Skeletal muscle satellite cell (primary cell): ENCODE measurements at regions not wholly inside any gene's neighbourhood (a gene's known extent, or its start where the extent isn't known, plus 50 kb on each side); places are given as distances from the start of the nearest gene placed in this dataset.

Source experiments
- H3K27me3 ChIP-seq: 2 replicates; pipeline ENCODE4 v1.7.0; 2013; ENCODE audit warnings: low read length; ENCODE audit not compliant: control insufficient read depth, insufficient read depth
- H3K36me3 ChIP-seq: 2 replicates; pipeline ENCODE4 v1.7.0; 2013; ENCODE audit warnings: mild to moderate bottlenecking, control low read depth, low read length; ENCODE audit not compliant: insufficient read depth
- H3K4me1 ChIP-seq: 2 replicates; pipeline ENCODE4 v1.7.0; 2013; ENCODE audit warnings: low read length; ENCODE audit not compliant: control insufficient read depth, insufficient read depth
- H3K4me2 ChIP-seq: 2 replicates; pipeline ENCODE4 v1.7.0; 2013; ENCODE audit warnings: mild to moderate bottlenecking, low read length
- H3K4me3 ChIP-seq: 2 replicates; pipeline ENCODE4 v1.7.0; 2013; ENCODE audit warnings: low read length
- H3K9ac ChIP-seq: 2 replicates; pipeline ENCODE4 v1.7.0; 2013; ENCODE audit warnings: mild to moderate bottlenecking, low read depth, low read length, moderate library complexity
- H3K9me3 ChIP-seq: replicated peaks from 2 replicates; pipeline ENCODE4 v1.7.0; 2013; ENCODE audit warnings: mild to moderate bottlenecking, control low read depth, low read length

DNA sequence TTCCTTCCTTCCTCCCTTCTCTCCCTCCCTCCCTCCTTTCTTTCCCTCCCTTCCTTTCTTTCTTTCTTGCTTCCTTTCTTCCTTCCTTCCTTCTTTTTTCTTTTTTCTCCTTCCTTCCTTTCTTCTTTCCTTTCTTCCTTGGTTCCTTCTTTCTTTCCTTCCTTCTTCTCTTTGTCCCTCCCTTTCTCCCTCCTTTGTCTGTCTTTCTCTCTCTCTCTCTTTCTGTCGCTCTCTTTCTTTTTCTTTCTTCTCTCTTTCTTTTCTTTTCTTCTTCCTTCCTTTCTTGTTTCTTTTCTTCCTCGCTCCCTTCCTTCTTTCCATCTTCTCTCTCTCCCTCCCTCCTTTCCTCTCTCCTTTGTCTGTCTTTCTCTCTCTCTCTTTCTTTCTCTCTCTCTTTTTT is 601.9 kb upstream of the JAG1 start:
- H3K4me1 ChIP-seq: no peaks in the 10 kb centered on the region
- no peak overlapping the region for H3K9ac ChIP-seq
- no peak overlapping the region for H3K4me3 ChIP-seq
- H3K9me3 ChIP-seq: no peaks in the 10 kb centered on the region
- H3K36me3 ChIP-seq: no peaks in the 10 kb centered on the region
- H3K27me3 ChIP-seq: no peaks in the 10 kb centered on the region
- no peak overlapping the region for H3K4me2 ChIP-seq

- Histone ChIP-seq H3K9ac (no peak overlapping the region), H3K4me2 (no peak overlapping the region), H3K9me3 (no peaks in the 10 kb centered on the region)
Observed at GRCh38 chr20:11277170-11277569, 603.4 kb upstream of the JAG1 start.

DNA sequence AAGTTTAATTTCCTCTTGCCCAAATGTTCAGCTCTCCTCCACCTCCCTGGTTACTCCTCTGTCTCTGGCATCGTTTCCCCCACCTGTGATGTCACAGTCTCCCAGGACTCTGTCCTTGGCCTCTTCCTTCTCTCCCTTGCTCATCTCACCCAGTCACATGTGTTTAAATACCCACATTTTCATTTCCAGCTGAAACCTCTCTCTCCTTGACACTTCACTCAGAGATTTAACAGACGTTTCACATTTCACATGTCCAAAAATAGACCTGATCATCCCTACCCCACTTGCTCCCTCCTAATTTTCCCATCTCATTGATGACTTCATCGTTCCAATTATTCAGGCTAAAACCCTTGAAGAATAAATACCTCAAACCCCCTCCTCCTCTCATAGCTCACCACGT is 604.1 kb upstream of the JAG1 start:
- Histone ChIP-seq H3K9me3 (no peaks in the 10 kb centered on the region), H3K4me1 (no peaks in the 10 kb centered on the region), H3K27me3 (no peaks in the 10 kb centered on the region), H3K4me2 (no peak overlapping the region), H3K4me3 (no peak overlapping the region), H3K36me3 (no peaks in the 10 kb centered on the region), H3K9ac (no peak overlapping the region)

More at GRCh38 chr20:11277170-11277569, 603.4 kb upstream of the JAG1 start:
- no peaks in the 10 kb centered on the region for H3K27me3 ChIP-seq
- no peak overlapping the region for H3K4me3 ChIP-seq
- H3K36me3 ChIP-seq: no peaks in the 10 kb centered on the region
- H3K4me1 ChIP-seq: no peaks in the 10 kb centered on the region

DNA sequence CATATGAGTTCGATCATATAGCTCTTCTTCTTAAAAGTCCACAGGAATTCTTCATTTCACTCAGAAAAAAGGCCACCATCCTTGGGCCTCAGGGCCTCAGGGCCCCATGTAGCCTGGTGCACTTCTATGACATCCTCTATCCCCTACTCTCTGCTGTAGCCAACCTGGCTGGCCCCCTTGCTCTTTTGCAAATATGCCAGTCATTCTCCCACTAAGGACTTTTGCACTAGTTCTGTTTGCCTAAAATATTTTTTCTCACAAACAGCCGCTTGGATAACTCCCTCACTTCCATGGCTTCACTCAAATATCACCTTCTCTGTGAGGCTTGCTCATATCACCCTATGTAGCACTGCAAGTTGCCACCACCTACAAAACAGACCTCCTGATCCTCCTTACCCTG is 604.7 kb upstream of the JAG1 start:
- Histone ChIP-seq H3K4me1 (no peaks in the 10 kb centered on the region), H3K4me2 (no peak overlapping the region), H3K9me3 (no peaks in the 10 kb centered on the region), H3K9ac (no peak overlapping the region), H3K36me3 (no peaks in the 10 kb centered on the region), H3K27me3 (no peaks in the 10 kb centered on the region), H3K4me3 (no peak overlapping the region)

DNA sequence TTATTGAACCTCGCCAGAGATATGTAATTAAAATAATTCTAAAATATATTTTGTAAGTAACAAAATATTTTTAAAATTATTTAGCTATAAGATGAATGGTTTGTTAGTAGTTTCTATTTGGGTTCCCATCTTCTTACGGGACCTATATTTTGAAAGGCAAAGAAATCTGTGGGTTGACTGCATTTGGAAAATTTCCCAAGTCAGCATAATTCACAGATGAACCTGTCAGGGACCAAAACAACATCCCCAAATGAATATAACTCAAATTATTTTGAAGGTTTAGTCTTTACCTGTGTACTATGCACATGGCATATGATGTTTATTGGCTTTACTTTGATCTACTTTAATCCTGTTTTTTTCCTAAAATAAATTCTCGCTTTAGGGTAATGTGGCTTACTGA is 607.4 kb upstream of the JAG1 start:
- Histone ChIP-seq H3K9ac (no peak overlapping the region), H3K4me2 (no peak overlapping the region), H3K4me3 (no peak overlapping the region), H3K4me1 (no peaks in the 10 kb centered on the region), H3K9me3 (no peaks in the 10 kb centered on the region), H3K27me3 (no peaks in the 10 kb centered on the region), H3K36me3 (no peaks in the 10 kb centered on the region)

GRCh38 chr20:11281768-11282167 is 608.0 kb upstream of the JAG1 start:
- H3K27me3 ChIP-seq: no peaks in the 10 kb centered on the region
- no peak overlapping the region for H3K4me3 ChIP-seq
- no peaks in the 10 kb centered on the region for H3K36me3 ChIP-seq
- no peak overlapping the region for H3K4me2 ChIP-seq
- H3K4me1 ChIP-seq: no peaks in the 10 kb centered on the region
- no peaks in the 10 kb centered on the region for H3K9me3 ChIP-seq
- no peak overlapping the region for H3K9ac ChIP-seq

DNA sequence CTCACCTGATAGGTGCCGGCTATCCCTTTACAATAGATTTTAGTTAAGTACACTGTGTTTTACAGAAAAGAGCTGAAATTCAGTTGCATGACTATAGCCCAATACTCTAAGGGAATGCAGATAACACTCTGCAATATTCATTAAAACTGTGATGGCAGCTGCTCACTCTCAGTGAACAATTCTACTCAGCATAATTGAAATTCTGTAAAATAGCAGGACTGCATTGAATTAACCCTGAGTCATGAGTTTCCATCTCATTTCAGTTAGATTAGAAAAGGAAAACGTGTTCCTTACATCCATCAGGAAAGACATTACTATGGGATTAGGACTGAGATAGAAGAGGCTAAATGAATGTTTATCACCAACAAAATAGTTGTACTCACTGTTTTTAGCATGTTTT is 613.3 kb upstream of the JAG1 start:
- Histone ChIP-seq H3K36me3 (no peaks in the 10 kb centered on the region), H3K4me1 (no peaks in the 10 kb centered on the region), H3K9ac (no peak overlapping the region), H3K27me3 (no peaks in the 10 kb centered on the region), H3K4me2 (no peak overlapping the region), H3K9me3 (no peaks in the 10 kb centered on the region), H3K4me3 (no peak overlapping the region)

- no peak overlapping the region for H3K4me3 ChIP-seq
- H3K9me3 ChIP-seq: no peaks in the 10 kb centered on the region
- H3K4me1 ChIP-seq: no peaks in the 10 kb centered on the region
- H3K27me3 ChIP-seq: no peaks in the 10 kb centered on the region
- H3K36me3 ChIP-seq: no peaks in the 10 kb centered on the region
- no peak overlapping the region for H3K9ac ChIP-seq
- no peak overlapping the region for H3K4me2 ChIP-seq
Observed at GRCh38 chr20:11296221-11296620, 621.5 kb upstream of the BTBD3 start.

DNA sequence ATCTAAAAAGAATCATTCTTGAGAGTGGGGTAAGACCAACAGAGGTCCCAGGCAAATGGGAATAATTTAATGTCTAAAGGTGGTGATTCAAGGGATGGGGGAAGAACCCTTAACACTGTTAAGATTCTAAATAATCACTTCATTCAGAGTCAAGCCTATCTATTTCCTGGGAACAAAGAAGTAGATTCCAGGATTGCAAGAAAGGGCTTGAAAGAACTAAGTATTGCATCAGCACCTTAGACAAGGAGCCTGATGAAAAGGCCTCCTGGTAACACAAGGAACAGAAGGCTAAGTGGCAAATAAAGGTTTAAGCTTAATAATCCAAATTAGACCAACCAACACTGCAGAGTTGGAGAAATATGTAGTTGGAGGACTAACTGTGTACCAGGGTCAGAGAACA is 620.7 kb upstream of the BTBD3 start:
- no peak overlapping the region for H3K4me3 ChIP-seq
- H3K4me1 ChIP-seq: no peaks in the 10 kb centered on the region
- H3K9me3 ChIP-seq: no peaks in the 10 kb centered on the region
- H3K4me2 ChIP-seq: no peak overlapping the region
- no peak overlapping the region for H3K9ac ChIP-seq
- H3K36me3 ChIP-seq: no peaks in the 10 kb centered on the region
- H3K27me3 ChIP-seq: no peaks in the 10 kb centered on the region

DNA sequence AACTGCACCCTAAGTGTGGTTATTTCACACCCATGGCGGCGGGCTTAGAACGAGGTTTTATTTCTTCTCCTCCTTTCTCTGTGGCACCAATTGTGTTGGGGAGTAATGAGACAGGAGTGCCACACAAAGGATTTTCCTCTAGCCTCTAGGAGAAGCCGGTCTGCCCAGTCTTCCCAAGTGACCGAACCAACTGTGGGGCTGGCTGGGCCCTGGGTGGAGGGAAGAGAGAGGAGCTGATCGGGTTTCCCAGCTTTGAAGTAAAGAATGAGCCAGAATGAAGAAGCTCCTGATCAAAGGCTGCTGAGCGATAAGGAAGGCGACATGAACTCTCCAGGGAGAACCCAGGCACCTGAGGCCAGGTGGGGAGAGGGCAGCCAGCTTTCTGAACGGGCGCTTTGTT is 616.0 kb upstream of the BTBD3 start:
- Histone ChIP-seq H3K27me3 (no peaks in the 10 kb centered on the region), H3K9me3 (no peaks in the 10 kb centered on the region), H3K4me3 (no peak overlapping the region), H3K36me3 (no peaks in the 10 kb centered on the region), H3K9ac (no peak overlapping the region), H3K4me1 (peaks cover 2% of the 10 kb centered on the region), H3K4me2 (no peak overlapping the region)

- peaks cover 2% of the 10 kb centered on the region for H3K4me1 ChIP-seq
- H3K9ac ChIP-seq: no peak overlapping the region
- no peaks in the 10 kb centered on the region for H3K27me3 ChIP-seq
- no peaks in the 10 kb centered on the region for H3K9me3 ChIP-seq
- H3K4me2 ChIP-seq: no peak overlapping the region
- H3K4me3 ChIP-seq: no peak overlapping the region
- H3K36me3 ChIP-seq: no peaks in the 10 kb centered on the region
Observed at GRCh38 chr20:11302436-11302835, 615.3 kb upstream of the BTBD3 start.

DNA sequence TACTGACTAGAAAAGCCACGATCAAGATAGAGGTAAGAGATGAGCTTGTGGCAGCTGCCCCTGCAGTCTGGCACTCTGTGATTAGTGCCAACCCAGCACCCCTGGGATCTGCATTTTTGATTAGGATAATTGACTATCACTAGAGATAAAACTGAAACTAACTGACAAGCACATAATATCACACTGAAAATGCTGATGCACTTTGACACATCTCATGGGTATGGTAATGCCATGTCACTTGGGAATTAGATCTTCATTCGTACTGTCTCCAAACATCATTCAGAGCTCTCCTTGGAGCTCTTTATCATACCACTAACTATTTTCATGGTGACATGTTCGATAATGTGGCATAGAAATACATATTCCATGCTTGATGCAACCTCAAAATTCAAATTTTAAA is 612.9 kb upstream of the BTBD3 start:
- no peaks in the 10 kb centered on the region for H3K9me3 ChIP-seq

More for the DNA sequence above, 612.9 kb upstream of the BTBD3 start:
- Histone ChIP-seq H3K36me3 (no peaks in the 10 kb centered on the region), H3K27me3 (no peaks in the 10 kb centered on the region), H3K4me3 (no peak overlapping the region), H3K4me2 (no peak overlapping the region), H3K4me1 (peaks cover 2% of the 10 kb centered on the region), H3K9ac (no peak overlapping the region)
